Keratinocyte (primary cell): ENCODE measurements at regions not wholly inside any gene's neighbourhood (a gene's known extent, or its start where the extent isn't known, plus 50 kb on each side); places are given as distances from the start of the nearest gene placed in this dataset.
A peak's percentile ranks its signal among the peaks of the same experiment; 100 is the strongest.

ENCODE experiments used
- DNase-seq: peaks from one replicate; pipeline ENCODE4 v3.0.0-alpha.2; 2011; ENCODE audit warnings: low read depth, missing footprints, low spot score
- FAIRE-seq: peaks from 2 replicates; lab custom pipeline; 2011; peaks lifted over from hg19 to GRCh38; lab: Jason Lieb, UNC
- H2AFZ ChIP-seq: 2 replicates; pipeline ENCODE4 v1.6.0; 2012; ENCODE audit warnings: low read length, control low read depth, inconsistent platforms; ENCODE audit not compliant: control insufficient read depth
- H3K27ac ChIP-seq: 2 replicates; pipeline ENCODE4 v1.5.1; 2011; ENCODE audit warnings: low read length; ENCODE audit not compliant: control insufficient read depth, insufficient read depth
- H3K27me3 ChIP-seq: 3 replicates; pipeline ENCODE4 v1.6.0; 2011; ENCODE audit warnings: low read length; ENCODE audit not compliant: control insufficient read depth, insufficient read depth; ENCODE audit errors: extremely low read depth
- H3K36me3 ChIP-seq, 2 experiments: 2 replicates in 1 of 2; 3 replicates in 1 of 2; pipeline ENCODE4 v1.5.1; 2011; ENCODE audit warnings: low read length in 2 of 2, mild to moderate bottlenecking in 1 of 2; ENCODE audit not compliant: control insufficient read depth in 2 of 2, insufficient read depth in 2 of 2; ENCODE audit errors: extremely low read depth in 1 of 2
- H3K4me1 ChIP-seq: 3 replicates; pipeline ENCODE4 v1.5.1; 2011; ENCODE audit warnings: low read length; ENCODE audit not compliant: control insufficient read depth, insufficient read depth; ENCODE audit errors: extremely low read depth
- H3K4me2 ChIP-seq: 3 replicates; pipeline ENCODE4 v1.6.0; 2011; ENCODE audit warnings: low read depth, low read length; ENCODE audit not compliant: control insufficient read depth, insufficient read depth; ENCODE audit errors: extremely low read depth
- H3K4me3 ChIP-seq, 3 experiments: fragments of 200-600 bp in 1 of 3; sonication (generic) in 1 of 3; 2 replicates in 2 of 3; 3 replicates in 1 of 3; pipeline ENCODE4 v1.5.1; 2011 to 2016; ENCODE audit warnings: low read length in 3 of 3, mild to moderate bottlenecking in 3 of 3, control low read depth in 2 of 3, inconsistent platforms in 1 of 3, low read depth in 1 of 3, mixed read lengths in 1 of 3, mixed run types in 1 of 3, moderate library complexity in 1 of 3; ENCODE audit not compliant: control insufficient read depth in 2 of 3, insufficient read depth in 2 of 3; ENCODE audit errors: extremely low read depth in 1 of 3
- H3K79me2 ChIP-seq: 2 replicates; pipeline ENCODE4 v1.6.0; 2012; ENCODE audit warnings: low read length; ENCODE audit not compliant: control insufficient read depth, insufficient read depth
- H3K9ac ChIP-seq: 3 replicates; pipeline ENCODE4 v1.6.0; 2011; ENCODE audit warnings: low read length; ENCODE audit not compliant: control insufficient read depth, insufficient read depth; ENCODE audit errors: extremely low read depth
- H3K9me1 ChIP-seq: 3 replicates; pipeline ENCODE4 v1.6.0; 2011; ENCODE audit warnings: low read length; ENCODE audit not compliant: control insufficient read depth, insufficient read depth; ENCODE audit errors: extremely low read depth
- H3K9me3 ChIP-seq: 2 replicates; pipeline ENCODE4 v1.5.1; 2012; ENCODE audit warnings: low read depth, low read length; ENCODE audit not compliant: control insufficient read depth
- H4K20me1 ChIP-seq: 3 replicates; pipeline ENCODE4 v1.6.0; 2011; ENCODE audit warnings: low read length; ENCODE audit not compliant: control insufficient read depth, insufficient read depth; ENCODE audit errors: extremely low read depth
- EZH2 ChIP-seq: IDR thresholded peaks from one replicate; pipeline ENCODE4 v1.6.1; 2012; ENCODE audit warnings: inconsistent platforms, mild to moderate bottlenecking, low read length, moderate library complexity
- dilution Hi-C: fragments of 300-500 bp; cut with MboI; formaldehyde crosslinking; loops from one replicate; pipeline ENCODE4 v1.7.0; 2020; ENCODE audit warnings: low sequenced_read_pairs; ENCODE audit not compliant: extremely low pct_ligation_motif_present
- TF ChIP-seq, protein P1 (sequence below), 3 experiments: IDR thresholded peaks in 1 of 3; conservative IDR thresholded peaks in 1 of 3; optimal IDR thresholded peaks in 1 of 3; 2 replicates in 2 of 3; 3 replicates in 1 of 3; pipeline versions ENCODE3 to v1.5.1; 2011; ENCODE audit warnings: low read length in 3 of 3, mild to moderate bottlenecking in 3 of 3, moderate library complexity in 2 of 3, control low read depth in 1 of 3, inconsistent platforms in 1 of 3; ENCODE audit not compliant: insufficient read depth in 2 of 3; ENCODE audit errors: extremely low read depth in 1 of 3

GRCh38 chr18:41406834-41407233 lies 548.2 kb upstream of the PIK3C3 start:
- Histone ChIP-seq H3K9ac (no peak overlapping the region), H3K9me3 (no peaks in the 10 kb centered on the region), H3K4me1 (no peaks in the 10 kb centered on the region), H3K36me3 (no peaks in the 10 kb centered on the region), H3K79me2 (no peaks in the 10 kb centered on the region), H3K9me1 (no peaks in the 10 kb centered on the region), H3K27me3 (no peaks in the 10 kb centered on the region), H3K27ac (no peak overlapping the region), H2AFZ (no peak overlapping the region), H3K4me2 (no peak overlapping the region), H4K20me1 (no peaks in the 10 kb centered on the region), H3K4me3 (no peak overlapping the region)
- dilution Hi-C loops = no loop called here
- FAIRE-seq = no peak
- no peak for DNase-seq
- TF ChIP-seq, protein P1, sequence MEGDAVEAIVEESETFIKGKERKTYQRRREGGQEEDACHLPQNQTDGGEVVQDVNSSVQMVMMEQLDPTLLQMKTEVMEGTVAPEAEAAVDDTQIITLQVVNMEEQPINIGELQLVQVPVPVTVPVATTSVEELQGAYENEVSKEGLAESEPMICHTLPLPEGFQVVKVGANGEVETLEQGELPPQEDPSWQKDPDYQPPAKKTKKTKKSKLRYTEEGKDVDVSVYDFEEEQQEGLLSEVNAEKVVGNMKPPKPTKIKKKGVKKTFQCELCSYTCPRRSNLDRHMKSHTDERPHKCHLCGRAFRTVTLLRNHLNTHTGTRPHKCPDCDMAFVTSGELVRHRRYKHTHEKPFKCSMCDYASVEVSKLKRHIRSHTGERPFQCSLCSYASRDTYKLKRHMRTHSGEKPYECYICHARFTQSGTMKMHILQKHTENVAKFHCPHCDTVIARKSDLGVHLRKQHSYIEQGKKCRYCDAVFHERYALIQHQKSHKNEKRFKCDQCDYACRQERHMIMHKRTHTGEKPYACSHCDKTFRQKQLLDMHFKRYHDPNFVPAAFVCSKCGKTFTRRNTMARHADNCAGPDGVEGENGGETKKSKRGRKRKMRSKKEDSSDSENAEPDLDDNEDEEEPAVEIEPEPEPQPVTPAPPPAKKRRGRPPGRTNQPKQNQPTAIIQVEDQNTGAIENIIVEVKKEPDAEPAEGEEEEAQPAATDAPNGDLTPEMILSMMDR (optimal IDR thresholded peaks at IDR 0.05 in 1 of 3, IDR thresholded peaks at IDR 0.05 in 1 of 3, conservative IDR thresholded peaks at IDR 0.05 in 1 of 3; ENCODE audit: extremely low read depth in 1 of 3, insufficient read depth in 2 of 3, low read length in 3 of 3) = no peak
- TF ChIP-seq EZH2 = no peak

GRCh38 chr18:41396861-41397260 lies 558.2 kb upstream of the PIK3C3 start:
- no peaks in the 10 kb centered on the region for H3K79me2 ChIP-seq
- TF ChIP-seq EZH2 = no peak
- TF ChIP-seq, protein P1 (optimal IDR thresholded peaks at IDR 0.05 in 1 of 3, IDR thresholded peaks at IDR 0.05 in 1 of 3, conservative IDR thresholded peaks at IDR 0.05 in 1 of 3; ENCODE audit: extremely low read depth in 1 of 3, insufficient read depth in 2 of 3, low read length in 3 of 3) = no peak
- FAIRE-seq = peak; percentile 36
- H3K4me2 ChIP-seq = no peak overlapping the region
- dilution Hi-C loops = no loop called here
- no peak overlapping the region for H3K27ac ChIP-seq
- no peak overlapping the region for H3K9ac ChIP-seq
- H3K27me3 ChIP-seq = no peaks in the 10 kb centered on the region
- H3K4me1 ChIP-seq = no peaks in the 10 kb centered on the region
- no peaks in the 10 kb centered on the region for H3K9me3 ChIP-seq
- DNase-seq = no peak
- no peak overlapping the region for H2AFZ ChIP-seq
- no peaks in the 10 kb centered on the region for H3K9me1 ChIP-seq
- no peaks in the 10 kb centered on the region for H3K36me3 ChIP-seq
- H3K4me3 ChIP-seq = no peak overlapping the region
- H4K20me1 ChIP-seq = no peaks in the 10 kb centered on the region
